Panc1 (cell line): ENCODE measurements at regions not wholly inside any gene's neighbourhood (a gene's known extent, or its start where the extent isn't known, plus 50 kb on each side); places are given as distances from the start of the nearest gene placed in this dataset.
A peak's percentile ranks its signal among the peaks of the same experiment; 100 is the strongest.
"Not testable (repeated sequence)": the region's sequence is repeated elsewhere in the genome, so short reads cannot be mapped to it uniquely, and the experiment has no call there.

Experiments used
- ATAC-seq: fragments of 200-7000 bp; cut with Tn5 transposase; 2 replicates; pipeline ENCODE4 v1.9.1; 2020; ENCODE audit warnings: mild to moderate bottlenecking, moderate library complexity
- BruUV-seq: library from RNA; stranded (reverse); fragments of 400-500 nt; replicated peaks from 2 replicates; lab custom pipeline; 2021; lab: Mats Ljungman, UMichigan
- CTCF ChIA-PET: fragments of 300-600 bp; sonication (Branson Sonifier 250); formaldehyde crosslinking; loops from one replicate; lab custom pipeline; 2022; ENCODE audit warnings: antibody characterized with exemption; lab: Charles Lee
- POLR2A ChIA-PET: fragments of 300-600 bp; sonication (Branson Sonifier 250); formaldehyde crosslinking; loops from one replicate; lab custom pipeline; 2022; ENCODE audit warnings: antibody characterized with exemption; lab: Charles Lee
- DNase-seq: peaks from one replicate; pipeline ENCODE4 v3.0.0-alpha.2; 2010; ENCODE audit warnings: low read depth, low spot score
- H3K27ac ChIP-seq: 2 replicates; pipeline ENCODE4 v1.5.1; 2011; ENCODE audit warnings: mild to moderate bottlenecking, low read length, inconsistent platforms
- H3K27me3 ChIP-seq: fragments of 200-500 bp; sonication (Bioruptor generic); 2 replicates; pipeline ENCODE4 v1.6.0; 2014; ENCODE audit warnings: low read length, inconsistent platforms; ENCODE audit not compliant: control insufficient read depth, insufficient read depth
- H3K36me3 ChIP-seq: fragments of 200-500 bp; sonication (Bioruptor generic); 2 replicates; pipeline ENCODE4 v1.5.1; 2014; ENCODE audit warnings: inconsistent platforms, mild to moderate bottlenecking, low read length, moderate library complexity; ENCODE audit not compliant: control insufficient read depth, insufficient read depth
- H3K4me1 ChIP-seq: 2 replicates; pipeline ENCODE4 v1.5.1; 2011; ENCODE audit warnings: inconsistent platforms, mild to moderate bottlenecking, low read length, moderate library complexity; ENCODE audit not compliant: control insufficient read depth, insufficient read depth
- H3K4me3 ChIP-seq, 2 experiments: 2 replicates each; pipeline ENCODE4 v1.5.1; 2011 to 2012; ENCODE audit warnings: low read depth in 2 of 2, low read length in 2 of 2, mild to moderate bottlenecking in 2 of 2, inconsistent platforms in 1 of 2, moderate library complexity in 1 of 2
- H3K9me3 ChIP-seq: fragments of 200-500 bp; sonication (Bioruptor generic); 2 replicates; pipeline ENCODE4 v1.5.1; 2014; ENCODE audit warnings: low read depth, mild to moderate bottlenecking, inconsistent platforms, low read length, moderate library complexity; ENCODE audit not compliant: control insufficient read depth, insufficient read depth
- POLR2AphosphoS5 ChIP-seq: IDR thresholded peaks from 2 replicates; pipeline ENCODE4 v1.6.1; 2012; ENCODE audit warnings: mild to moderate bottlenecking, low read depth, low read length, moderate library complexity
- SIN3A ChIP-seq: IDR thresholded peaks from 2 replicates; pipeline ENCODE4 v1.6.1; 2012; ENCODE audit warnings: low read depth, mild to moderate bottlenecking, low read length, moderate library complexity, borderline replicate concordance; ENCODE audit not compliant: insufficient read depth
- TCF7L2 ChIP-seq: IDR thresholded peaks from 2 replicates; pipeline ENCODE4 v1.6.1; 2011; ENCODE audit warnings: mild to moderate bottlenecking, low read depth, low read length, inconsistent platforms
- in situ Hi-C: cut with HindIII; loops from 2 replicates; pipeline ENCODE4 v1.10.0; 2016; ENCODE audit warnings: low sequenced_read_pairs, low pct_unique_long_range_greater_than_20kb
- intact Hi-C: fragments of 100-400 bp; cut with micrococcal nuclease; formaldehyde crosslinking; loops from one replicate; pipeline ENCODE4 v1.10.0; 2022; ENCODE audit not compliant: unreplicated experiment
- TF ChIP-seq, protein P1 (sequence below): fragments of 450-650 bp; IDR thresholded peaks from 2 replicates; pipeline ENCODE4 v1.5.1; 2017; ENCODE audit warnings: mild to moderate bottlenecking
- TF ChIP-seq, protein P2 (sequence below), 2 experiments: IDR thresholded peaks; 2 replicates each; pipeline ENCODE4 v1.6.1; 2011 to 2012; ENCODE audit warnings: low read depth in 2 of 2, control low read depth in 1 of 2, low read length in 1 of 2, mild to moderate bottlenecking in 1 of 2, moderate library complexity in 1 of 2; ENCODE audit not compliant: insufficient read depth in 1 of 2

DNA sequence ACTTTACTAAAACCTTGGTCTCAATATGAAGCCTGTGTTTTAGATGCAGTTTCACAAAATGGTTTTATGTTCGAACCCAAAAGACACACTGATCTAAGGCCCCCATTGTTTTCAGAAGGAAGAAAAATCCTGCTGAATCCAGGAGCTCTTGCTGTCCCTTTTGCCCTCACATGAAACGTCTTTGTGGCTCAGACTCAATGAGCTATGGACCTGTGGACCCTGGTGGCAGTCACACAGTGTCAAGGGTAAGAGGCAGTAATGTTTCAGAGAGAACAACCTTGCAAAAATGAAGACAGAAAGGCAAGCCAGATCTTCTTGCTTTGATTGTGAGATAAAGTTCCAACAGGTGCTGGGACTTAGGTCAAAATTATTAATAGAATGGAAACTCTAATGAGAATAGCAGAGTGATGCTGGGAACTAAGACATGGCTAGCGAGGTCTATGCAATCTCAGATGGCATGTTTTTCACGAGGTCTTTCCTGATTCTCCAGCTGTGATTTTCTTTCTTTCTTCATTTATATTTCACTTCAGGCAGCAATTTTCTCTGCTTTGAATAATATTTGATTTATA lies 164.9 kb upstream of the SLC38A2 start:
- TF ChIP-seq, protein P1, sequence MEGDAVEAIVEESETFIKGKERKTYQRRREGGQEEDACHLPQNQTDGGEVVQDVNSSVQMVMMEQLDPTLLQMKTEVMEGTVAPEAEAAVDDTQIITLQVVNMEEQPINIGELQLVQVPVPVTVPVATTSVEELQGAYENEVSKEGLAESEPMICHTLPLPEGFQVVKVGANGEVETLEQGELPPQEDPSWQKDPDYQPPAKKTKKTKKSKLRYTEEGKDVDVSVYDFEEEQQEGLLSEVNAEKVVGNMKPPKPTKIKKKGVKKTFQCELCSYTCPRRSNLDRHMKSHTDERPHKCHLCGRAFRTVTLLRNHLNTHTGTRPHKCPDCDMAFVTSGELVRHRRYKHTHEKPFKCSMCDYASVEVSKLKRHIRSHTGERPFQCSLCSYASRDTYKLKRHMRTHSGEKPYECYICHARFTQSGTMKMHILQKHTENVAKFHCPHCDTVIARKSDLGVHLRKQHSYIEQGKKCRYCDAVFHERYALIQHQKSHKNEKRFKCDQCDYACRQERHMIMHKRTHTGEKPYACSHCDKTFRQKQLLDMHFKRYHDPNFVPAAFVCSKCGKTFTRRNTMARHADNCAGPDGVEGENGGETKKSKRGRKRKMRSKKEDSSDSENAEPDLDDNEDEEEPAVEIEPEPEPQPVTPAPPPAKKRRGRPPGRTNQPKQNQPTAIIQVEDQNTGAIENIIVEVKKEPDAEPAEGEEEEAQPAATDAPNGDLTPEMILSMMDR: no peak
- POLR2A ChIA-PET: no interaction called here

DNA sequence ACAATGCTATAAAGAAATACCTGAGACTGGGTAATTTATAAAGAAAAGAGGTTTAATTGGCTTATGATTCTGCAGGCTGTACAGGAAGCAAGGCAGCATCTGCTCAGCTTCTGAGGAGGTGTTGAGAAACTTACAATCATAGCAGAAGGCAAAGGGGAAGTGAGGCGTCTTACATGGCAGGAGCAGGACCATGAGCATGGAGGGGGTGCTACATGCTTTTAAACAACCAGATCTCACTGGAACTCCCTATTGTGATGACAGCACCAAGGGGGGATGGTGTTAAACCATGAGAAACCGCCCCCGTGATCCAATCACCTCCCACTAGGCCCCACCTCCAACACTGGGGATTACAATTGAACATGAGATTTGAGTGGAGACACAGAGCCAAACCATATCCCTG lies 163.7 kb upstream of the SLC38A2 start:
- not testable (repeated sequence) for BruUV-seq, ATAC-seq

More for the DNA sequence above, 164.9 kb upstream of the SLC38A2 start:
- peaks cover 9% of the 10 kb centered on the region; the same call in 1 of the 2 replicates for H3K9me3 ChIP-seq
- no peak overlapping the region for H3K4me3 ChIP-seq
- in situ Hi-C loops: no loop called here
- H3K27me3 ChIP-seq: no peaks in the 10 kb centered on the region
- CTCF ChIA-PET: no interaction called here
- intact Hi-C loops: no loop called here
- no peak for ATAC-seq
- peak overlapping the region; percentile 66; the same call in 1 of the 2 replicates for H3K27ac ChIP-seq
- H3K36me3 ChIP-seq: no peaks in the 10 kb centered on the region
- no peak for DNase-seq
- no TSS peak for BruUV-seq
- no peaks in the 10 kb centered on the region; the same call in 1 of the 2 replicates for H3K4me1 ChIP-seq

DNA sequence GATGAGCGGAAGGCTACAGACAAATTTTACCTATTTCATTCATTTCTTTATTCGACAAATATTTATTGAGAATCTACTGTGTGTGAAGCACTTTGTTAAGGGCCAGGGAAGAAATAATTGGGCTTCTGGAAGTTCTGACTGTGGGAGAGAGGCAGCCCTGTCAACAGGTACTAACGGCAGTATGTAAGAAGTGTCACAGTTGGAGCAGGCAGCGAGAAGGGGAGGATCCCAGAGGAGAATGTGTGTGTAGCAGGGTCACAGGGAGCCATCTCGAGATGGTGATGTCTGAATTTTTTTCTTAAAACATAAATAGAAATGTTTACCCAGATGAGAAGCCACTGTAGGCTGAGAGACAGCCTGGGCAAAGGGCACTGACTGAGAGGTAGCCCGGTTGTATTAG lies 163.3 kb upstream of the SLC38A2 start:
- in situ Hi-C loops: no loop called here
- intact Hi-C loops: loop anchor here (1.0 kb wide), 1 partner anchor 24 kb away; no protein-coding TSS in a partner anchor
- Histone ChIP-seq H3K4me1 (no peaks in the 10 kb centered on the region; the same call in 1 of the 2 replicates), H3K9me3 (peaks cover 17% of the 10 kb centered on the region; the same call in 1 of the 2 replicates), H3K27ac (no peak overlapping the region), H3K36me3 (no peaks in the 10 kb centered on the region), H3K27me3 (no peaks in the 10 kb centered on the region), H3K4me3 (no peak overlapping the region)
- ATAC-seq (no peak), DNase-seq (no peak)
- TF ChIP-seq SIN3A: no peak
- no peak for TF ChIP-seq POLR2AphosphoS5
- TF ChIP-seq, protein P2, sequence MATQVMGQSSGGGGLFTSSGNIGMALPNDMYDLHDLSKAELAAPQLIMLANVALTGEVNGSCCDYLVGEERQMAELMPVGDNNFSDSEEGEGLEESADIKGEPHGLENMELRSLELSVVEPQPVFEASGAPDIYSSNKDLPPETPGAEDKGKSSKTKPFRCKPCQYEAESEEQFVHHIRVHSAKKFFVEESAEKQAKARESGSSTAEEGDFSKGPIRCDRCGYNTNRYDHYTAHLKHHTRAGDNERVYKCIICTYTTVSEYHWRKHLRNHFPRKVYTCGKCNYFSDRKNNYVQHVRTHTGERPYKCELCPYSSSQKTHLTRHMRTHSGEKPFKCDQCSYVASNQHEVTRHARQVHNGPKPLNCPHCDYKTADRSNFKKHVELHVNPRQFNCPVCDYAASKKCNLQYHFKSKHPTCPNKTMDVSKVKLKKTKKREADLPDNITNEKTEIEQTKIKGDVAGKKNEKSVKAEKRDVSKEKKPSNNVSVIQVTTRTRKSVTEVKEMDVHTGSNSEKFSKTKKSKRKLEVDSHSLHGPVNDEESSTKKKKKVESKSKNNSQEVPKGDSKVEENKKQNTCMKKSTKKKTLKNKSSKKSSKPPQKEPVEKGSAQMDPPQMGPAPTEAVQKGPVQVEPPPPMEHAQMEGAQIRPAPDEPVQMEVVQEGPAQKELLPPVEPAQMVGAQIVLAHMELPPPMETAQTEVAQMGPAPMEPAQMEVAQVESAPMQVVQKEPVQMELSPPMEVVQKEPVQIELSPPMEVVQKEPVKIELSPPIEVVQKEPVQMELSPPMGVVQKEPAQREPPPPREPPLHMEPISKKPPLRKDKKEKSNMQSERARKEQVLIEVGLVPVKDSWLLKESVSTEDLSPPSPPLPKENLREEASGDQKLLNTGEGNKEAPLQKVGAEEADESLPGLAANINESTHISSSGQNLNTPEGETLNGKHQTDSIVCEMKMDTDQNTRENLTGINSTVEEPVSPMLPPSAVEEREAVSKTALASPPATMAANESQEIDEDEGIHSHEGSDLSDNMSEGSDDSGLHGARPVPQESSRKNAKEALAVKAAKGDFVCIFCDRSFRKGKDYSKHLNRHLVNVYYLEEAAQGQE (IDR thresholded peaks at IDR 0.05; ENCODE audit: insufficient read depth in 1 of 2, low read depth in 2 of 2, low read length in 1 of 2): no peak
- no peak for TF ChIP-seq TCF7L2
- TF ChIP-seq, protein P1: no peak
- no TSS peak for BruUV-seq
- ChIA-PET POLR2A (no interaction called here), CTCF (no interaction called here)

More for the DNA sequence above, 163.7 kb upstream of the SLC38A2 start:
- peaks cover 15% of the 10 kb centered on the region; the same call in 1 of the 2 replicates for H3K9me3 ChIP-seq
- intact Hi-C loops, in situ Hi-C loops, POLR2A ChIA-PET, CTCF ChIA-PET, H3K4me3 ChIP-seq, H3K27me3 ChIP-seq, H3K4me1 ChIP-seq, H3K36me3 ChIP-seq, DNase-seq: not testable (repeated sequence)
- H3K27ac ChIP-seq: peak overlapping the region; percentile 44; the same call in 1 of the 2 replicates
